HG02970 (cell line): ENCODE measurements at regions not wholly inside any gene's neighbourhood (a gene's known extent, or its start where the extent isn't known, plus 50 kb on each side); places are given as distances from the start of the nearest gene placed in this dataset.

Source experiments
- ATAC-seq: cut with Tn5 transposase; IDR thresholded peaks from one replicate; pipeline ENCODE4 v1.9.1; 2021; ENCODE audit warnings: mild to moderate bottlenecking, moderate library complexity, moderate number of reproducible peaks; ENCODE audit not compliant: unreplicated experiment, low FRiP score

GRCh38 chr10:78892338-78893176, 176.2 kb upstream of the ZMIZ1 start:
- ATAC-seq: no peak

- no peak for ATAC-seq
Observed at GRCh38 chr10:78893217-78893616, 175.5 kb upstream of the ZMIZ1 start.

GRCh38 chr10:78894089-78894840, 174.5 kb upstream of the ZMIZ1 start:
- ATAC-seq: no peak

GRCh38 chr10:78894841-78895195, 173.9 kb upstream of the ZMIZ1 start:
- ATAC-seq: no peak

- no peak for ATAC-seq
Observed at GRCh38 chr10:78895469-78895868, 173.3 kb upstream of the ZMIZ1 start.

- ATAC-seq: no peak
Observed at GRCh38 chr10:78896159-78896928, 172.4 kb upstream of the ZMIZ1 start.

- no peak for ATAC-seq
Observed at GRCh38 chr10:78898341-78899097, 170.2 kb upstream of the ZMIZ1 start.

- ATAC-seq: no peak
Observed at GRCh38 chr10:78899098-78899754, 169.5 kb upstream of the ZMIZ1 start.

- ATAC-seq: no peak
Observed at GRCh38 chr10:78899996-78900714, 168.6 kb upstream of the ZMIZ1 start.

- no peak for ATAC-seq
Observed at GRCh38 chr10:78900715-78901430, 167.9 kb upstream of the ZMIZ1 start.

GRCh38 chr10:78901694-78902093, 167.1 kb upstream of the ZMIZ1 start:
- ATAC-seq: no peak

- no peak for ATAC-seq
Observed at GRCh38 chr10:78902815-78903214, 166.0 kb upstream of the ZMIZ1 start.

GRCh38 chr10:78903341-78903940, 165.3 kb upstream of the ZMIZ1 start:
- no peak for ATAC-seq

GRCh38 chr10:78904196-78904595, 164.6 kb upstream of the ZMIZ1 start:
- ATAC-seq: no peak

GRCh38 chr10:78905015-78905956, 163.5 kb upstream of the ZMIZ1 start:
- ATAC-seq: no peak

GRCh38 chr10:78905957-78906308, 162.8 kb upstream of the ZMIZ1 start:
- no peak for ATAC-seq

GRCh38 chr10:78906734-78907390, 161.9 kb upstream of the ZMIZ1 start:
- no peak for ATAC-seq
